Pons (tissue), 1 donor: ENCODE measurements at regions not wholly inside any gene's neighbourhood (a gene's known extent, or its start where the extent isn't known, plus 50 kb on each side); places are given as distances from the start of the nearest gene placed in this dataset.
"Not testable (repeated sequence)": the region's sequence is repeated elsewhere in the genome, so short reads cannot be mapped to it uniquely, and the experiment has no call there.

Source experiments
- DNase-seq: peaks from one replicate; pipeline ENCODE4 v3.0.0-alpha.2; 2016; ENCODE audit warnings: low spot score

DNA sequence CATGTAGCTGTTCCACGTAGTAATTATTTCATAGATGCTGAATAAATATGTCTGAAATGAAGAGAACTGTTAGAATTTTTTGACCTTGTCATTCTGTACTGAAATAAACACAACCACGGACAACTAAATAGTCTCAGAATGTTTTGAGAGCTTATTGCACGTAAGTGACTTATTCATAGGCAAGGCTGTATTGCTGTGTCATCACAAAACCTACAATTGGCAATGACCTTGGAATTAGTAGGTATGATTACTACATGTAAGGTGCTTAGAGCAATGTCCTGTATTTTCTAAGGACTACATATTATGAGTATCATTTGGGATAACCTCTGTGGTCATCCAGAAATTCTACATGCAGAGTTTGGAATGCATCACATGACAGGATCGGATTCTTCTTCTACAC lies 237.2 kb upstream of the PUDP start:
- no peak for DNase-seq

DNA sequence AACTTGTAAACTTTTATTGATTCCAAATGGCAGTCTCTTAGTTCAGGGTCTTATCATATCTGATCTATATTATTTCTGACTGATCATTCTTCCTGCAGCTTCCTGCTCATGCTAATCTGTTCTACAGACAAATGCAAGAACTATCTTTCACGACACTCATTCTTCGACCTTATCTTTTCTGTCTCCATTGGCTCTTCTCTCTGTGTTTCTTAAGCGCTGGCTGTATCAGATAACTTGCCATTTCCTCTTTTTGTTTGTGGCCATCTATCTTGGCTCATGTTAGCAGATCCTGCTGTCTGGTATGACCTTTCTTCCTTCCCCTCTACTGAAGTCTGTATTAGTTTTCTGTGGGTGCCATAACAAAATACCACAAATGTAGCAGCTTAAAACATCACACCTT lies 230.5 kb upstream of the PUDP start:
- no peak for DNase-seq

DNA sequence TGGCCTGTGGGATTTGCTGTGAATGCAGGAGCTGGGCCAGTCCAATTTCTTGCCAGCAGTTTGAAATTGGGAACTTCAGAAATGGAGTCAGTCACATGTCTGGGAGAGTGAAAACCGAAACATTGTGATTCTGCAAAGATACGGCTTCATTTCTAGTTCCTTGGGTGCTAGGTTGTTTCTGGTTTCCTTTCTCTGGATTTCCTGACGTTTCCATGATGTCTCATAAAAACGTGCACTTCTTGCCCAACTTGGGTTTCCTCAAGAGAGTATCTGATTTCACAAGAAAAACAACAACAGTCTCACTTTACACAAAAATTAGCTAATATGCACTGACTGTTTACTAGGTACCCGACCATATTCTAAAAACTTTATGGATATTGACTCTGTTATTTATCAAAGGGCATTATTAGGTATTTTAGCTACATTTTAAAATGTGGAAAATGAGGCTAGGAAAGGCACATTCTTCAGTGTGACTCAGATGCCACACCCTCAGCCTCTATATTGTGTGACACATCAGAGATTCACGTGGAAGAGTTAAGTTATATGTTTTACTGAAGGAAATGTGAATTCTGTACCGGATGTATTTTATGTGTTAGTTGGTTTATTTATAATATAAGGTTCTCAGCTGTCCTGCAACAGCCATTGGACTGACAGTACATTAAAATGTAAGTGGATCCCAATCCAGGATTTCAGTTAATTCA lies 225.0 kb upstream of the PUDP start:
- no peak for DNase-seq

GRCh38 chrX:7362111-7362510 lies 214.2 kb upstream of the PUDP start:
- DNase-seq = no peak

DNA sequence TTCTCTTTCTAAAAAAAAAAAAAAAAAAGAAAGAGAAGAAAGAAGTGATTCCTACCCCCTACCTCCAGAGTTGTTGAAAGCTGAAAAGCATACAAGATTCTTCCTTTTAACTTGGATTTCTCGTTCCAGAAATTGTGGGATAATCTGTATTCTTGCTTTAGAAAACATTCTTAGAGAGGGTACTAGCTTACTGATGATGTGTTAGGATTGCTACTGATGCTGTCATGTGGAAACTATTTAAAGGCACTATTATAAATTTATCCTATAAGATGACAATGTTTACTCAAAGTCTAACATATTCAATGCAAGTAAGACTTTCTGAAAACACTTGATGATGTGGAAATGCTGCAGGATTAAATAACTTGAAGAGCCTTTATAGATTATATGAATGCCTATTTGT lies 204.0 kb upstream of the PUDP start:
- no peak for DNase-seq

- DNase-seq = no peak
Measured at GRCh38 chrX:7347465-7347864, 199.5 kb upstream of the PUDP start.

- no peak for DNase-seq
Measured at GRCh38 chrX:7346021-7346420, 198.1 kb upstream of the PUDP start.

- DNase-seq = no peak
Measured at GRCh38 chrX:7343181-7343580, 195.2 kb upstream of the PUDP start.

DNA sequence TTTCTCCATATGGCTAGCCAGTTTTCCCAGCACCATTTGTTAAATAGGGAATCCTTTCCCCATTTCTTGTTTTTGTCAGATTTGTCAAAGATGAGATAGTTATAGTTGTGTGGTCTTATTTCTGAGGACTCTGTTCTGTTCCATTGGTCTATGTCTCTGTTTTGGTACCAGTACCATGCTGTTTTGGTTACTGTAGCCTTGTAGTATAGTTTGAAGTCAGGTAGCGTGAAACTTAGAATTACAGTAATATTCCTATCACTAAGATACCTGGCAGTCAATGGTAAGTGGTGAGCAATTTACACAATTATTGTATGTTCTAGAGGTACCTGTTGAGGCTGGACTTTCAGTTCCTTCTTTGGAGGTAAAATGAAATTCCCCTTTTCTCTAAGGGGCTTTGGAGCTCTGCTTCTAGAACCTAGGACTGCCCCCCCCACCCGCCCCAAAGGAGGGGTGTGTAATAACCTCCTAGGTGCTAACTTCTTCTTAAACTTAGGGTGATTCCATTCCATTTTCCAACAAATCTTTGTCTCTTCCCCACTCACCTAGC lies 187.9 kb upstream of the PUDP start:
- DNase-seq = not testable (repeated sequence)

DNA sequence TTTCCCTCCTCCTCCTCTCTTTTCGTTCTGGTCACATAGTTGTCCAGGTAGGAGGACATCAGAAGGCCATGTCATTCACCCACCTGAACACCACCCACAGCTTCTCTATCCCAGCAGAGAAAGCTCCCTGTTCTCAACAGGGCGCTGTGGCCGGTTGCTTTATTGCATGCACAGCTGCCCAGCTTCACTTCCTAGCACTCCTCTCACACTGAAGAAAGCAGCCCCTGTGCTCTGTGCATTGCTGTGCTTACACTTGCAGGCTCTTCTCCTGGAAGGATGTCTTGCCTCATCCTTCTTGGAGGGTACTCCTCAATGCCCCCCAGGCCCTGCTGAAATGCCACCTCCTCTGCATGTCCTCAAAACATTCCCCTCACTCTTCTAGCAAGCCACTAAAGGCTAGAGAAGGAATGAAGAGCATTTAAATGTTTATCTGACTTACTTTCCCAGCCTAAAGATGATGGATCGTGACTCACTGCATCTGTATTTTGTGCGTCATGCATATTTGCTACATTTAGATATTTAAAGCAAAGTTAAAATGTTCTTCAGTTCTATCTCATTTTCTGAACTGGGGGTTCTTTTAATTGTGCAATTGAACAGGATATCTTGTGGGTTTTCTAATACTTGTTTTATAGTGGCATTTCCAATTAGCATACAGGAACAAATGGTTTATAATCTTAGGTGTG lies 186.4 kb upstream of the PUDP start:
- no peak for DNase-seq

DNA sequence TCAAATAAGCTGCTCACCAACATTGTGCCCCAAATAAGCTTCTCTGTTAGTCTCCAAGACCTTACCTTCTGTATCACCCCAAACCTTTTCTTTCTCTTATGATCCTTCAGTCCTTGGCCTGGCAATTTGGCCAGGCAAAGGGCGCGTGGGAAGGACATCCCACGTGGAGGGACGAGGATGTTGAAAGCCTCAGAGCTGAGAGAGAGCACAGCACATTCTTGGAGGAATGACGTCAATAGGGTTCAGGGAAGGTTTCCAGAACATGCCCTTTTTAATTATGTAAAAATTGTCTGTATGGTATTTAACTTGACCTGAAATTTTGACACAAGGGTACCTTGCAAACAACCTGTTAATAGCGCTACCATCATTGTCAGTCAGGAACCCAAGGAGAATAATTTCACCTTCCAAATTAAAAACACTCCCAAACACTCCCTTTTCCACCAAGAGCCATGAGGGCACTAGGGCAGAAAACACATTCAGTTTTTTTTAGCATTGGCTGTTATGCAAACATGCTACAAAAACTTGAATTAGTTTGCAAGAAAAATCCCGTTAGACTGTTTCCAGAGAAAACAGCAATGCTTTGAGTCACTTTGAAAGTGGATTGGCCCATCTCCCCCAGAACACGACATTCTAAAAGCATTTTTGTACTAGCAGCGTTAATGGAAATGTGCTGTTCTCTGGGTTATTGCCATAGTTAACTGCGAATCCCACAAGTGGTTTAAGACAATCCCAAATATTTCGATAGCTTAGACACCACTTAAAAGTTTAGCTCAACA lies 183.2 kb upstream of the PUDP start:
- DNase-seq = no peak

GRCh38 chrX:7330556-7330955 lies 182.6 kb upstream of the PUDP start:
- DNase-seq = no peak

- DNase-seq = no peak
Measured at GRCh38 chrX:7318661-7319060, 170.7 kb upstream of the PUDP start.

DNA sequence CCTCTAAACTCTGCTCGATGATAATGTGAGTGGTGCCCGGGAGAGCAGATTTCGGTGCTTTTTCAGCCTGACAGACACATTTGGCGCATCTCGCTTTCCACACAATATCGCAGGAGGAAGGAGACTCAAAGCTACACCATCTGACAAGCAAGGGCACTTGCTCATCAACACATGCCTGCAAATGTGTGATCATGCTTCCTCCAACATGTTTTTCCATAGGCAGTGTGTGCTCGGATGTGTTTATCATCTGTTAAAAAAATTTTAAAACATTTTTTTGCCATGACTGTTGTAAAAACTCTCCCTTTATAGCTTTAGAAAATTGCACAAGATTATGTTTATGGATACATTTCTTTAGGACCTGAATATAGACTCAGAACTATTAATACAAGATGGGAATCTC lies 170.3 kb upstream of the PUDP start:
- DNase-seq = no peak

DNA sequence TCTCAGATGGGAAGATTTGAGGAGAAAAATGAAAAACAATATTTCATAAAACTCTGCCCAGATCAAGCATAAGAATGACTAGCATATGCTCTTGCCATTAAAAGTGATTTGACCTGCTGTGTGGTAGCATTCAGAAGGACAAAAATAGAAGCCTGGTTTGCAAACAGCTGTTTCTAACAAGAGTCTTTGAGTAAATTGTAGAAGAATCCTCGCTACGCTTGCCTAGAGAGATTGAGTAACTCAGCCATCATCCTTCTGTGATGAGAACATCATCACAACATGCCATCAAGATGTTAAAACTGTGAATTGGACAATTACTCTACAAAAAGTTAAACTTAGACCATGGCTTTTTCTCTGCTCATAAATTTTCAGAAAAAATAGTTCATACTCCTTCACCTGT lies 168.9 kb upstream of the PUDP start:
- no peak for DNase-seq

DNA sequence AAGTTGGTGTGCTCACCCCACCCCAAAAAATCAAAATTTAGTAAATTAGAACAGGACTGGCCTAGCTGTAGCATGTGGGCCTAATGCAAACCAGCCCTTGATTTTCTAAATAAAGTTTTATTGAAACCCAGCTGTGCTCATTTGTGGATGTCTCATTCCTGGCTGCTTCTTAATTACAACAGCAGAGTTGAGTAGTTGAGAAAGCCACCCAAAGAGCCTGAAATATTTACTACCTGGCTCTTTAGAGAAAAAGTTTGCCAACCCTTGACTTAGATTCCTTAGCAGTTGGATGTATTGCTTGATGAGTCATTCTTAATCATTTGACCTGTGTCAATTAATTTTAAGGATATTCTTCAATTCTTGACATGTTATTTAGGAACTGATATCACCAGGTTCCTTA lies 168.3 kb upstream of the PUDP start:
- no peak for DNase-seq

GRCh38 chrX:7314425-7314824 lies 166.5 kb upstream of the PUDP start:
- DNase-seq = no peak

GRCh38 chrX:7307720-7308119 lies 159.8 kb upstream of the PUDP start:
- no peak for DNase-seq

- no peak for DNase-seq
Measured at GRCh38 chrX:7294483-7294882, 146.5 kb upstream of the PUDP start.

GRCh38 chrX:7286168-7286837 lies 138.3 kb upstream of the PUDP start:
- no peak for DNase-seq

GRCh38 chrX:7285765-7286164 lies 137.8 kb upstream of the PUDP start:
- no peak for DNase-seq

DNA sequence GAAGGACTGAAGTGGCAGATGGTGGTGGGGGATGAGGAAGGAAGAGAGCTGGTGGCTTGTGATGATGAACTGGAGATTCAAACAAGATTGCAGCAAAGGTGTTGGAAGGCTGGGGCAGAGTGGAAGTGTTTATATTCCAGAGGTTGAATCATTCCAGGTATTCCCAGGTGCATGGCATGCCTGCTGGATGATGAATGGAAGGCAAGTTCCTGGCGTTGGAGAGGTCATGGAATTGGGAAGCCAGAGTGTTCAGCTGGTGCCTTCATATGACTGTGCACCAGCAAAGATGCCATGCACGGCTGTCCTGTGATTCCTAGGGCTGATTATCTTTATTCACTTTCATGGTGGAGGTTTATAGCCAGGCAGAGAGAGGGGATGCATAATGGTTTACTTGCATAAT lies 135.8 kb upstream of the PUDP start:
- DNase-seq = no peak
